ENCODE measurements at regions not wholly inside any gene's neighbourhood (a gene's known extent, or its start where the extent isn't known, plus 50 kb on each side); places are given as distances from the start of the nearest gene placed in this dataset.
A peak's percentile ranks its signal among the peaks of the same experiment; 100 is the strongest.

DNA sequence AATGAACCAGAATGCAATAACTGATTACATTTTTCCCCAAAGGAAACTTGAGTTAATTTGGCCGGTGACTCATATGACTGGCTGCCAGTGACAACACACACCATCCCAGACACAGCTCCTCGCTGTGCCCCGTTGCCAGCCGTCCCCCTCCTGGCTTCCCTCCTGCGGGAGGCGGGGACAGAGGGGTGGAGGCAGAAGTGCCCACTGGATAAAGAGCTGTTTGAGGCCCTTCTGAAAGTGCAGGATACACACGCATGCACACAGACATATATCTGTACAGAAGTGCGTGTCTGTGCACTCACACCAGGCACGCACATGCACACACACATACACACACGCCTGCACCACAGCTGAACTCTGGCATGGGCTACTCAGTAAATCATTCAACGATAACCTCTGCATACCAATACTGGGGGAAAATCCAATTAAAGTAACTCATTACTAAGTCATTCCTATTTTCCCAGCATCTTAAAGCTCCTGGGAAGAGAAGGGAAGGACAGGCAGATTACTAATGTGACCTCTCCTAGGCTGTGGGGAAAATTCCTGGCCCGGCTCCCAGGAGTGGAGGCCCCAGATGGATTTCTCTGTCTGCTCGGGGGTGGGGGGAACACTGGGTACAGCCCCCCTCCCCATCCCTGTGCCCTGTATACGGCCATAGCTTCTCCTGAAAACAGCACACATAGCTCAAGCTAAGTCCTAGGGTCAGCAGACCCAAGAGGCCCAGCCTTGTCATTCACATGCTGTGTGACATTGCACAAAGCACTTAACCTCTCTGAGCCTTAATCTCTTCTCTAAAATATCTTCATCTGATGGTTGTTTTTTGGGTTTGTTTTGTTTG is 52.3 kb upstream of the MYL10 start (continued):
- TF ChIP-seq RARB (CRISPR knock-in tag; IDR thresholded peaks at IDR 0.05): 0 out of 2 replicates have a peak, but pooled peaks have one; percentile 3
- 0 out of 2 replicates have a peak, but pooled peaks have one; percentile 13 for TF ChIP-seq ZC3H10 (CRISPR knock-in tag; IDR thresholded peaks at IDR 0.05)
- peak; percentile 88 for TF ChIP-seq CSDC2 (CRISPR knock-in tag; IDR thresholded peaks at IDR 0.05)
- TF ChIP-seq ESRRG (CRISPR knock-in tag; IDR thresholded peaks at IDR 0.05): no peak

DNA sequence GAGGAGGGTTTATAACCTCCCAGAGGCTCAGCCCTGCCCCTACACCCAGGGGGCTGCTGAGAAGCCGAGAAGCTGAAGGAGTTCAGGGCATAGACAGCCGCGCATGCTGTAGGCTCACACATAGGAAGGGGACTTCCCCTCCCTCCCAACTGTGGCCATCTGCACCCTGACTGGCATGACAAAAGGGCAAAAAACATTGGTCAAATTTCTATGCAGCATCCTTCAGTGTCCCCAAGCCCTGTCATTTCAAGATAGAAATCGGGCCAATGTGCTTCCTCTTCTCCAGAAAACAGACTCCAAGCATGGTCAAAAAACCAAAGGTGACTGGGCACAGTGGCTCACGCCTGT is 55.9 kb upstream of the MYL10 start:
- TF ChIP-seq BACH2 (CRISPR knock-in tag; IDR thresholded peaks at IDR 0.05; ENCODE audit: borderline replicate concordance): no peak
- TF ChIP-seq, protein P1, sequence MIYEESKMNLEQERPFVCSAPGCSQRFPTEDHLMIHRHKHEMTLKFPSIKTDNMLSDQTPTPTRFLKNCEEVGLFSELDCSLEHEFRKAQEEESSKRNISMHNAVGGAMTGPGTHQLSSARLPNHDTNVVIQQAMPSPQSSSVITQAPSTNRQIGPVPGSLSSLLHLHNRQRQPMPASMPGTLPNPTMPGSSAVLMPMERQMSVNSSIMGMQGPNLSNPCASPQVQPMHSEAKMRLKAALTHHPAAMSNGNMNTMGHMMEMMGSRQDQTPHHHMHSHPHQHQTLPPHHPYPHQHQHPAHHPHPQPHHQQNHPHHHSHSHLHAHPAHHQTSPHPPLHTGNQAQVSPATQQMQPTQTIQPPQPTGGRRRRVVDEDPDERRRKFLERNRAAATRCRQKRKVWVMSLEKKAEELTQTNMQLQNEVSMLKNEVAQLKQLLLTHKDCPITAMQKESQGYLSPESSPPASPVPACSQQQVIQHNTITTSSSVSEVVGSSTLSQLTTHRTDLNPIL (CRISPR knock-in tag; IDR thresholded peaks at IDR 0.05; ENCODE audit: low read depth): no peak
- TF ChIP-seq CSDC2 (CRISPR knock-in tag; IDR thresholded peaks at IDR 0.05): no peak
- TF ChIP-seq ZNF8 (CRISPR knock-in tag; IDR thresholded peaks at IDR 0.05): no peak
- no peak for TF ChIP-seq ZC3H10 (CRISPR knock-in tag; IDR thresholded peaks at IDR 0.05)
- TF ChIP-seq PPARA (CRISPR knock-in tag; IDR thresholded peaks at IDR 0.05; ENCODE audit: borderline replicate concordance): no peak
- TF ChIP-seq, protein P2, sequence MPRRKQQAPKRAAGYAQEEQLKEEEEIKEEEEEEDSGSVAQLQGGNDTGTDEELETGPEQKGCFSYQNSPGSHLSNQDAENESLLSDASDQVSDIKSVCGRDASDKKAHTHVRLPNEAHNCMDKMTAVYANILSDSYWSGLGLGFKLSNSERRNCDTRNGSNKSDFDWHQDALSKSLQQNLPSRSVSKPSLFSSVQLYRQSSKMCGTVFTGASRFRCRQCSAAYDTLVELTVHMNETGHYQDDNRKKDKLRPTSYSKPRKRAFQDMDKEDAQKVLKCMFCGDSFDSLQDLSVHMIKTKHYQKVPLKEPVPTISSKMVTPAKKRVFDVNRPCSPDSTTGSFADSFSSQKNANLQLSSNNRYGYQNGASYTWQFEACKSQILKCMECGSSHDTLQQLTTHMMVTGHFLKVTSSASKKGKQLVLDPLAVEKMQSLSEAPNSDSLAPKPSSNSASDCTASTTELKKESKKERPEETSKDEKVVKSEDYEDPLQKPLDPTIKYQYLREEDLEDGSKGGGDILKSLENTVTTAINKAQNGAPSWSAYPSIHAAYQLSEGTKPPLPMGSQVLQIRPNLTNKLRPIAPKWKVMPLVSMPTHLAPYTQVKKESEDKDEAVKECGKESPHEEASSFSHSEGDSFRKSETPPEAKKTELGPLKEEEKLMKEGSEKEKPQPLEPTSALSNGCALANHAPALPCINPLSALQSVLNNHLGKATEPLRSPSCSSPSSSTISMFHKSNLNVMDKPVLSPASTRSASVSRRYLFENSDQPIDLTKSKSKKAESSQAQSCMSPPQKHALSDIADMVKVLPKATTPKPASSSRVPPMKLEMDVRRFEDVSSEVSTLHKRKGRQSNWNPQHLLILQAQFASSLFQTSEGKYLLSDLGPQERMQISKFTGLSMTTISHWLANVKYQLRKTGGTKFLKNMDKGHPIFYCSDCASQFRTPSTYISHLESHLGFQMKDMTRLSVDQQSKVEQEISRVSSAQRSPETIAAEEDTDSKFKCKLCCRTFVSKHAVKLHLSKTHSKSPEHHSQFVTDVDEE (CRISPR knock-in tag; IDR thresholded peaks at IDR 0.05): no peak
- no peak for TF ChIP-seq ZNF70 (CRISPR knock-in tag; IDR thresholded peaks at IDR 0.05)
- no peak for TF ChIP-seq ZFP30 (CRISPR knock-in tag; IDR thresholded peaks at IDR 0.05)
- TF ChIP-seq, protein P3, sequence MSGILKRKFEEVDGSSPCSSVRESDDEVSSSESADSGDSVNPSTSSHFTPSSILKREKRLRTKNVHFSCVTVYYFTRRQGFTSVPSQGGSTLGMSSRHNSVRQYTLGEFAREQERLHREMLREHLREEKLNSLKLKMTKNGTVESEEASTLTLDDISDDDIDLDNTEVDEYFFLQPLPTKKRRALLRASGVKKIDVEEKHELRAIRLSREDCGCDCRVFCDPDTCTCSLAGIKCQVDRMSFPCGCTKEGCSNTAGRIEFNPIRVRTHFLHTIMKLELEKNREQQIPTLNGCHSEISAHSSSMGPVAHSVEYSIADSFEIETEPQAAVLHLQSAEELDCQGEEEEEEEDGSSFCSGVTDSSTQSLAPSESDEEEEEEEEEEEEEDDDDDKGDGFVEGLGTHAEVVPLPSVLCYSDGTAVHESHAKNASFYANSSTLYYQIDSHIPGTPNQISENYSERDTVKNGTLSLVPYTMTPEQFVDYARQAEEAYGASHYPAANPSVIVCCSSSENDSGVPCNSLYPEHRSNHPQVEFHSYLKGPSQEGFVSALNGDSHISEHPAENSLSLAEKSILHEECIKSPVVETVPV (CRISPR knock-in tag; IDR thresholded peaks at IDR 0.05): no peak
- TF ChIP-seq SNAI2 (CRISPR knock-in tag; IDR thresholded peaks at IDR 0.05): no peak
- TF ChIP-seq RARB (CRISPR knock-in tag; IDR thresholded peaks at IDR 0.05): no peak
- TF ChIP-seq TOX (CRISPR knock-in tag; IDR thresholded peaks at IDR 0.05; ENCODE audit: borderline replicate concordance): no peak
- TF ChIP-seq ISL1 (CRISPR knock-in tag; IDR thresholded peaks at IDR 0.05): no peak
- no peak for TF ChIP-seq GLIS3 (CRISPR knock-in tag; IDR thresholded peaks at IDR 0.05)
- no peak for TF ChIP-seq TCF4 (CRISPR knock-in tag; IDR thresholded peaks at IDR 0.05; ENCODE audit: borderline replicate concordance)
- no peak for TF ChIP-seq ARNTL (CRISPR knock-in tag; IDR thresholded peaks at IDR 0.05; ENCODE audit: borderline replicate concordance, low read depth)
- ATAC-seq: no peak

DNA sequence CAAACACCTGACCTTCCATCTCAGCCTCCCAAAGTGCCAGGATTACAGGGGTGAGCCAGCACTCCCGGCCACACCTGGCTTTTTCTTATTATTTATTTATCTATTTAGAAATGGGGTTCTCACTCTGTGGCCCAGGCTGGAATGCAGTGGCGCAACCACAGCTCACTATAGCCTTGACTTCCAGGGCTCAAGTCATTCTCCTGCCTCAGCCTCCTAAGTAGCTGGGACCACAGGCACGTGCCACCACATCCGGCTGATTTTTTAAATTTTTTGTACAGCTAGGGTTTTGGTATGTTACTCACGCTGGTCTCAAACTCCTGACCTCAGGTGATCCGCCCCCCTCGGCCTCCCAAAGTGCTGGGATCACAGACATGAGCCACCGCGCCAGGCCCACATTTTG is 56.9 kb upstream of the MYL10 start:
- ATAC-seq: no peak
- TF ChIP-seq ISL1 (CRISPR knock-in tag; IDR thresholded peaks at IDR 0.05): no peak
- TF ChIP-seq, protein P1 (CRISPR knock-in tag; IDR thresholded peaks at IDR 0.05; ENCODE audit: low read depth): no peak
- TF ChIP-seq, protein P4, sequence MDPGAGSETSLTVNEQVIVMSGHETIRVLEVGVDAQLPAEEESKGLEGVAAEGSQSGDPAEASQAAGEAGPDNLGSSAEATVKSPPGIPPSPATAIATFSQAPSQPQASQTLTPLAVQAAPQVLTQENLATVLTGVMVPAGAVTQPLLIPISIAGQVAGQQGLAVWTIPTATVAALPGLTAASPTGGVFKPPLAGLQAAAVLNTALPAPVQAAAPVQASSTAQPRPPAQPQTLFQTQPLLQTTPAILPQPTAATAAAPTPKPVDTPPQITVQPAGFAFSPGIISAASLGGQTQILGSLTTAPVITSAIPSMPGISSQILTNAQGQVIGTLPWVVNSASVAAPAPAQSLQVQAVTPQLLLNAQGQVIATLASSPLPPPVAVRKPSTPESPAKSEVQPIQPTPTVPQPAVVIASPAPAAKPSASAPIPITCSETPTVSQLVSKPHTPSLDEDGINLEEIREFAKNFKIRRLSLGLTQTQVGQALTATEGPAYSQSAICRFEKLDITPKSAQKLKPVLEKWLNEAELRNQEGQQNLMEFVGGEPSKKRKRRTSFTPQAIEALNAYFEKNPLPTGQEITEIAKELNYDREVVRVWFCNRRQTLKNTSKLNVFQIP (CRISPR knock-in tag; IDR thresholded peaks at IDR 0.05; ENCODE audit: borderline replicate concordance, low read depth): no peak
- no peak for TF ChIP-seq ESRRG (CRISPR knock-in tag; IDR thresholded peaks at IDR 0.05)
- no peak for TF ChIP-seq TCF4 (CRISPR knock-in tag; IDR thresholded peaks at IDR 0.05; ENCODE audit: borderline replicate concordance)
- no peak for TF ChIP-seq TOX (CRISPR knock-in tag; IDR thresholded peaks at IDR 0.05; ENCODE audit: borderline replicate concordance)
- TF ChIP-seq, protein P5, sequence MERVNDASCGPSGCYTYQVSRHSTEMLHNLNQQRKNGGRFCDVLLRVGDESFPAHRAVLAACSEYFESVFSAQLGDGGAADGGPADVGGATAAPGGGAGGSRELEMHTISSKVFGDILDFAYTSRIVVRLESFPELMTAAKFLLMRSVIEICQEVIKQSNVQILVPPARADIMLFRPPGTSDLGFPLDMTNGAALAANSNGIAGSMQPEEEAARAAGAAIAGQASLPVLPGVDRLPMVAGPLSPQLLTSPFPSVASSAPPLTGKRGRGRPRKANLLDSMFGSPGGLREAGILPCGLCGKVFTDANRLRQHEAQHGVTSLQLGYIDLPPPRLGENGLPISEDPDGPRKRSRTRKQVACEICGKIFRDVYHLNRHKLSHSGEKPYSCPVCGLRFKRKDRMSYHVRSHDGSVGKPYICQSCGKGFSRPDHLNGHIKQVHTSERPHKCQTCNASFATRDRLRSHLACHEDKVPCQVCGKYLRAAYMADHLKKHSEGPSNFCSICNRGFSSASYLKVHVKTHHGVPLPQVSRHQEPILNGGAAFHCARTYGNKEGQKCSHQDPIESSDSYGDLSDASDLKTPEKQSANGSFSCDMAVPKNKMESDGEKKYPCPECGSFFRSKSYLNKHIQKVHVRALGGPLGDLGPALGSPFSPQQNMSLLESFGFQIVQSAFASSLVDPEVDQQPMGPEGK (CRISPR knock-in tag; IDR thresholded peaks at IDR 0.05; ENCODE audit: borderline replicate concordance): no peak
- TF ChIP-seq ZNF70 (CRISPR knock-in tag; IDR thresholded peaks at IDR 0.05): no peak
- TF ChIP-seq ZNF8 (CRISPR knock-in tag; IDR thresholded peaks at IDR 0.05): no peak
- no peak for TF ChIP-seq RARB (CRISPR knock-in tag; IDR thresholded peaks at IDR 0.05)
- no peak for TF ChIP-seq ZC3H10 (CRISPR knock-in tag; IDR thresholded peaks at IDR 0.05)
- TF ChIP-seq ARNTL (CRISPR knock-in tag; IDR thresholded peaks at IDR 0.05; ENCODE audit: borderline replicate concordance, low read depth): no peak
- TF ChIP-seq, protein P2 (CRISPR knock-in tag; IDR thresholded peaks at IDR 0.05): no peak
- no peak for TF ChIP-seq OSR1 (CRISPR knock-in tag; IDR thresholded peaks at IDR 0.05)
- TF ChIP-seq SNAI2 (CRISPR knock-in tag; IDR thresholded peaks at IDR 0.05): no peak
- no peak for TF ChIP-seq CSDC2 (CRISPR knock-in tag; IDR thresholded peaks at IDR 0.05)
- TF ChIP-seq ZNF565 (CRISPR knock-in tag; conservative IDR thresholded peaks at IDR 0.05; ENCODE audit: low read depth): no peak
- TF ChIP-seq ZFP3 (CRISPR knock-in tag; IDR thresholded peaks at IDR 0.05): no peak
